ENCODE measurements at regions not wholly inside any gene's neighbourhood (a gene's known extent, or its start where the extent isn't known, plus 50 kb on each side); places are given as distances from the start of the nearest gene placed in this dataset.
A peak's percentile ranks its signal among the peaks of the same experiment; 100 is the strongest.
"Not testable (repeated sequence)": the region's sequence is repeated elsewhere in the genome, so short reads cannot be mapped to it uniquely, and the experiment has no call there.

GRCh38 chr4:23028875-23029274 is 336.1 kb downstream of the GBA3 start:
- intact Hi-C loops (cut with DNase I), result no loop called here
- DNase-seq, result no peak

- DNase-seq, result peak in 2 of 42 donors; percentile 12 to 29
- intact Hi-C loops (cut with DNase I), result no loop called here
Measured at GRCh38 chr4:23023666-23024065, 330.9 kb downstream of the GBA3 start.

- intact Hi-C loops (cut with DNase I), result no loop called here
- peak in 4 of 42 donors; percentile 7 to 22 (median 11) for DNase-seq
Measured at GRCh38 chr4:23023121-23023520, 330.4 kb downstream of the GBA3 start.

GRCh38 chr4:23022032-23022431 is 329.3 kb downstream of the GBA3 start:
- intact Hi-C loops (cut with DNase I), result no loop called here
- DNase-seq, result no peak

- no peak for DNase-seq
- intact Hi-C loops (cut with DNase I), result no loop called here
Measured at GRCh38 chr4:23021040-23021439, 328.3 kb downstream of the GBA3 start.

GRCh38 chr4:23020399-23020798 is 327.7 kb downstream of the GBA3 start:
- intact Hi-C loops (cut with DNase I), result not testable (repeated sequence)

GRCh38 chr4:23016981-23017380 is 324.2 kb downstream of the GBA3 start:
- DNase-seq, result no peak
- intact Hi-C loops (cut with DNase I), result no loop called here

More at GRCh38 chr4:23020399-23020798, 327.7 kb downstream of the GBA3 start:
- DNase-seq, result peak in 4 of 42 donors; percentile 5 to 51 (median 9)

- intact Hi-C loops (cut with DNase I), result no loop called here
Measured at GRCh38 chr4:23015821-23016220, 323.1 kb downstream of the GBA3 start.

GRCh38 chr4:23009093-23009492 is 316.4 kb downstream of the GBA3 start:
- intact Hi-C loops (cut with DNase I), result no loop called here

More at GRCh38 chr4:23015821-23016220, 323.1 kb downstream of the GBA3 start:
- no peak for DNase-seq

GRCh38 chr4:23006756-23007155 is 314.0 kb downstream of the GBA3 start:
- intact Hi-C loops (cut with DNase I), result no loop called here
- DNase-seq, result no peak

More at GRCh38 chr4:23009093-23009492, 316.4 kb downstream of the GBA3 start:
- no peak for DNase-seq

- intact Hi-C loops (cut with DNase I), result no loop called here
- DNase-seq, result no peak
Measured at GRCh38 chr4:23005691-23006090, 313.0 kb downstream of the GBA3 start.

GRCh38 chr4:23001478-23001877 is 308.7 kb downstream of the GBA3 start:
- intact Hi-C loops (cut with DNase I), result no loop called here

GRCh38 chr4:22999419-22999818 is 306.7 kb downstream of the GBA3 start:
- DNase-seq, result no peak
- intact Hi-C loops (cut with DNase I), result no loop called here

More at GRCh38 chr4:23001478-23001877, 308.7 kb downstream of the GBA3 start:
- no peak for DNase-seq

- intact Hi-C loops (cut with DNase I), result no loop called here
Measured at GRCh38 chr4:22997358-22998224, 304.9 kb downstream of the GBA3 start.

GRCh38 chr4:22991576-22991975 is 298.8 kb downstream of the GBA3 start:
- intact Hi-C loops (cut with DNase I), result no loop called here
- DNase-seq, result no peak

More at GRCh38 chr4:22997358-22998224, 304.9 kb downstream of the GBA3 start:
- DNase-seq, result no peak

GRCh38 chr4:22988526-22988925 is 295.8 kb downstream of the GBA3 start:
- DNase-seq, result peak in 32 of 42 donors; percentile 5 to 64 (median 32)
- intact Hi-C loops (cut with DNase I), result no loop called here

- peak in 23 of 42 donors; percentile 1 to 62 (median 17) for DNase-seq
- intact Hi-C loops (cut with DNase I), result no loop called here
Measured at GRCh38 chr4:22987870-22988269, 295.1 kb downstream of the GBA3 start.

GRCh38 chr4:22986881-22987280 is 294.1 kb downstream of the GBA3 start:
- intact Hi-C loops (cut with DNase I), result no loop called here
- DNase-seq, result no peak

GRCh38 chr4:22986262-22986661 is 293.5 kb downstream of the GBA3 start:
- intact Hi-C loops (cut with DNase I), result no loop called here

GRCh38 chr4:22984390-22984789 is 291.7 kb downstream of the GBA3 start:
- intact Hi-C loops (cut with DNase I), result no loop called here
- DNase-seq, result no peak

More at GRCh38 chr4:22986262-22986661, 293.5 kb downstream of the GBA3 start:
- no peak for DNase-seq

- intact Hi-C loops (cut with DNase I), result no loop called here
- DNase-seq, result no peak
Measured at GRCh38 chr4:22978656-22979055, 285.9 kb downstream of the GBA3 start.

Measured in head of caudate nucleus (tissue), 42 donors.